ENCODE measurements at regions not wholly inside any gene's neighbourhood (a gene's known extent, or its start where the extent isn't known, plus 50 kb on each side); places are given as distances from the start of the nearest gene placed in this dataset.

DNA sequence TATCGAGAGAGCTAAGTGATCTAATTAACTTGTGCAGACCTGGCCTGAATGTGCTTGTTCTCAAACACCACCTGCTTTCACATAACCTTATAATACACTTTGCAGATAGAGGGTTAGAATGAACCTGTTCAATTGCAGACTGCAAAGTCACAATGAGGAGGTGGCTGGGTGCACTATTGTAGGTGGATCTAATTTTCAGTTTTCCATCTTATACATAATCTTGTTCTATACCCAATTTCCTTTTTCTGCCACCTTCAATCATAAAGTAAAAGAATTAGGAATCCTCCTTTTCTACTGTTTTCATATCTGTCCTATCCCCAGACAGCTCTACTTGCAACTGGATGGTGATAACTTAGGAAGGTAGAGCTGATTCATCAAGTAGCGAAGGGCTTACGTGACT lies 68.8 kb upstream of the APC start:
- ChIA-PET POLR2A (no interaction called here), CTCF (interaction anchor here (1.2 kb wide), 1 partner anchor 26 kb away, joined by 3 read pairs; no protein-coding TSS in a partner anchor)
- WGBS (ENCODE audit: insufficient coverage): no CpG with 5 or more reads among the region's 3 CpGs
- DNase-seq: no peak
- Histone ChIP-seq H3K9me3 (ENCODE audit: control extremely low read depth in 1 of 5, control insufficient read depth in 4 of 5, insufficient read depth in 2 of 5, low read depth in 1 of 5, low read length in 4 of 5) (no peaks in the 10 kb centered on the region), H3K36me3 (ENCODE audit: control insufficient read depth in 4 of 4, insufficient read depth in 4 of 4, low read length in 3 of 4) (no peaks in the 10 kb centered on the region), H3K27ac (ENCODE audit: insufficient read depth in 1 of 2, low read depth in 1 of 2, low read length in 2 of 2, poor library complexity in 1 of 2, severe bottlenecking in 2 of 2) (no peak overlapping the region), H3K4me1 (ENCODE audit: control extremely low read depth in 1 of 4, control insufficient read depth in 4 of 4, insufficient read depth in 4 of 4, low read length in 3 of 4) (no peaks in the 10 kb centered on the region), H3K27me3 (replicated peaks in 2 of 5; ENCODE audit: control insufficient read depth in 4 of 5, insufficient read depth in 5 of 5, low read length in 4 of 5) (peaks cover 0 to 2% (median 0%) of the 10 kb centered on the region in 5 experiments), H3K4me3 (ENCODE audit: control insufficient read depth in 1 of 7, extremely low read depth in 1 of 7, insufficient read depth in 4 of 7, low read depth in 2 of 7, low read length in 6 of 7) (no peak overlapping the region)

DNA sequence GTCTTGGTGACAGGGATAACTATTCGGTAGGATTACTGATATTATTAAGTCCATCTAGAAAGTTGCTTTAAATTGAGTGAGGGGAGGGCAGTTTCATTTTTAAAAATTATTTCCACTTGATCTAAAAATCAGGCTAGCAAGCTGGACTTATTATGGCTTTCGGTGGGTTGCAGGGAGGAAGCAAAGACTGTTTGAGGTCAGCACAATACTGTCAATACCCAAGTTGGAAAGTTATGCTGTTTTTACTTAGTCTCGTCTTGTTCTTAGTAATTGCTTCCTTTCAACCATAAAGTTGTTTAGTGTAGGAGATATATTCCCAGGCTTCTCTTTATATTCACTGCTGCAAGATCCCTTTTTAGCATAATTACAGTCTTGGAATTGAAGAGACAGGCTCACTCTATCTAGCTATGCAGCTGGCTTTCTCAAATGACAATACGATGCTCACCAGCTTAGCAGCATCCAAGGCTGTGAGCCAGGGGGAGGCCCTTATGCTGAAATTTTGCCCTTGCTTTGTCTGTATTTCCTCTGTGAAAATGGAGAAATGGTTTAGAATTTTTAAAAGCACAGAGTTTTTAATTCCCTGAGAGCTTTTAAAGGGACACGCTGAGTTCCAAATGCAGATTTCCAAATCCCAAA lies 68.2 kb upstream of the APC start:
- POLR2A ChIA-PET: no interaction called here
- 100% methylated on average over 1 of the region's 5 CpGs for WGBS (ENCODE audit: insufficient coverage)
- Histone ChIP-seq H3K4me1 (ENCODE audit: control extremely low read depth in 1 of 4, control insufficient read depth in 4 of 4, insufficient read depth in 4 of 4, low read length in 3 of 4) (no peaks in the 10 kb centered on the region), H3K9me3 (ENCODE audit: control extremely low read depth in 1 of 5, control insufficient read depth in 4 of 5, insufficient read depth in 2 of 5, low read depth in 1 of 5, low read length in 4 of 5) (no peaks in the 10 kb centered on the region), H3K27me3 (replicated peaks in 2 of 5; ENCODE audit: control insufficient read depth in 4 of 5, insufficient read depth in 5 of 5, low read length in 4 of 5) (peaks cover 0 to 2% (median 0%) of the 10 kb centered on the region in 5 experiments), H3K27ac (ENCODE audit: insufficient read depth in 1 of 2, low read depth in 1 of 2, low read length in 2 of 2, poor library complexity in 1 of 2, severe bottlenecking in 2 of 2) (no peak overlapping the region), H3K4me3 (ENCODE audit: control insufficient read depth in 1 of 7, extremely low read depth in 1 of 7, insufficient read depth in 4 of 7, low read depth in 2 of 7, low read length in 6 of 7) (no peak overlapping the region), H3K36me3 (ENCODE audit: control insufficient read depth in 4 of 4, insufficient read depth in 4 of 4, low read length in 3 of 4) (no peaks in the 10 kb centered on the region)
- no peak for DNase-seq
- CTCF ChIA-PET: interaction anchor here (1.2 kb wide), 1 partner anchor 26 kb away, joined by 3 read pairs; no protein-coding TSS in a partner anchor

DNA sequence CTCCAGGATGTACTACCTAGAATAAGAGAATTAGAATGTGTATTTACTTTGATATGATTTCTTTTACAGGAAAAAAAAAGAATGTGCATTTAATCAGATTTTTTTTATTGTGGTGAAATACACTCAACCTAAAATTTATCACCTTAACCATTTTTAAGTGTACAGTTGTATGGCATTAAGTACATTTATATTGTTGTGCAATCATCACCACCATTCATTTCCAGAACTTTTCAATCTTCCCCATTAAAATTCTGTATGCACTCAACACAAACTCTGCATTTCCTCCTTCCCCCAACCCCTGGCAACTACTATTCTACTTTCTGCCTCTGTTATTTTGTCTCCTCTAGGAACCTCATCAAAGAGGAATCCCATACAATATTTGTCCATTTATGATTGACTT lies 66.0 kb upstream of the APC start:
- peaks cover 0 to 2% (median 0%) of the 10 kb centered on the region in 5 experiments for H3K27me3 ChIP-seq (replicated peaks in 2 of 5; ENCODE audit: control insufficient read depth in 4 of 5, insufficient read depth in 5 of 5, low read length in 4 of 5)
- no peak for DNase-seq
- no peak overlapping the region for H3K4me3 ChIP-seq (ENCODE audit: control insufficient read depth in 1 of 7, extremely low read depth in 1 of 7, insufficient read depth in 4 of 7, low read depth in 2 of 7, low read length in 6 of 7)
- H3K36me3 ChIP-seq (ENCODE audit: control insufficient read depth in 4 of 4, insufficient read depth in 4 of 4, low read length in 3 of 4): no peaks in the 10 kb centered on the region
- CTCF ChIA-PET: no interaction called here
- H3K9me3 ChIP-seq (ENCODE audit: control extremely low read depth in 1 of 5, control insufficient read depth in 4 of 5, insufficient read depth in 2 of 5, low read depth in 1 of 5, low read length in 4 of 5): no peaks in the 10 kb centered on the region
- no peaks in the 10 kb centered on the region for H3K4me1 ChIP-seq (ENCODE audit: control extremely low read depth in 1 of 4, control insufficient read depth in 4 of 4, insufficient read depth in 4 of 4, low read length in 3 of 4)
- POLR2A ChIA-PET: no interaction called here
- no peak overlapping the region for H3K27ac ChIP-seq (ENCODE audit: insufficient read depth in 1 of 2, low read depth in 1 of 2, low read length in 2 of 2, poor library complexity in 1 of 2, severe bottlenecking in 2 of 2)

DNA sequence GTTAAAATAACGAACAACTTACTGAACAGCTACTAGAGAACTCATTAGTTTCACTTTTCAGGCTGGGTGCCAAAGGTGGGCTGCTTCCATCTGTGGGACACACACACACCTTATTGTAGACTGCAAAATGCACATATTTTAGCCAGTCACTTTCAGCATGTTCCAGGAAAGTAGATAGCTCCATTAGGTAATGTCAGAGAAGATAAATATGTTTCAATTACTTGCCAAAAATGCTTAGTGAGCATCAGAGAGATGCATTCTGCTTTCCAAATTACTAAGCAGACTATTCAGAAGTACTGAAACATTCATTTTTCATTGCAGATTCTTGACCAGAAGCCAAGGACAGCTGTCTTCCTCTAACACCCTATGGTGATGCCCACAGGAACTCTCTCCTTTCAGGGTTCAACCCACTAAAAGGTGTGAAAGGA lies 56.2 kb upstream of the APC start:
- DNase-seq: no peak
- Histone ChIP-seq H3K4me3 (ENCODE audit: control insufficient read depth in 1 of 7, extremely low read depth in 1 of 7, insufficient read depth in 4 of 7, low read depth in 2 of 7, low read length in 6 of 7) (no peak overlapping the region), H3K36me3 (ENCODE audit: control insufficient read depth in 4 of 4, insufficient read depth in 4 of 4, low read length in 3 of 4) (no peaks in the 10 kb centered on the region), H3K27ac (ENCODE audit: insufficient read depth in 1 of 2, low read depth in 1 of 2, low read length in 2 of 2, poor library complexity in 1 of 2, severe bottlenecking in 2 of 2) (no peak overlapping the region), H3K9me3 (ENCODE audit: control extremely low read depth in 1 of 5, control insufficient read depth in 4 of 5, insufficient read depth in 2 of 5, low read depth in 1 of 5, low read length in 4 of 5) (no peaks in the 10 kb centered on the region), H3K27me3 (replicated peaks in 2 of 5; ENCODE audit: control insufficient read depth in 4 of 5, insufficient read depth in 5 of 5, low read length in 4 of 5) (peaks cover 0 to 9% (median 0%) of the 10 kb centered on the region in 5 experiments), H3K4me1 (ENCODE audit: control extremely low read depth in 1 of 4, control insufficient read depth in 4 of 4, insufficient read depth in 4 of 4, low read length in 3 of 4) (no peaks in the 10 kb centered on the region)
- ChIA-PET CTCF (no interaction called here), POLR2A (no interaction called here)
- no CpG with 5 or more reads among the region's 1 CpG for WGBS (ENCODE audit: insufficient coverage)

DNA sequence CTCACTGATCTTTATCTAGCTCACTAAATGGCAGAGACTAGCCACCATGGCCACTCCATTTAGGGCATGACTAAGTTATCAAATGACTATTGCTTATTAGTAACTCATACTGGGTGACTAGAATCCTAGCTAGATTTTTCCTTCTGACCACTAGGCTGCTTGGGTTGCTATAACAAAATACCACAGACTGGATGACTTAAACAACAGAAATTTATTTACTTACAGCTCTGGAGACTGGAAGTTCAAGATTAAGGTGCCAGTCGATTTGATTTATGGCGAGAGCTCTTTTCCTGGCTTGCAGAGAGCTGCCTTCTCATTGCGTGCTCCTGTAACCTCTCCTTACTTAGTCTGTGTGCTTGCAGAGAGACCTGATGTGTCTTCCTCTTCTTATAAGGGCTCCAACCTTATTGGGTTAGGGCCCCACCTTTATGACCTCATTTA lies 55.0 kb upstream of the APC start:
- Histone ChIP-seq H3K4me3 (ENCODE audit: control insufficient read depth in 1 of 7, extremely low read depth in 1 of 7, insufficient read depth in 4 of 7, low read depth in 2 of 7, low read length in 6 of 7) (no peak overlapping the region), H3K36me3 (ENCODE audit: control insufficient read depth in 4 of 4, insufficient read depth in 4 of 4, low read length in 3 of 4) (no peaks in the 10 kb centered on the region), H3K27me3 (replicated peaks in 2 of 5; ENCODE audit: control insufficient read depth in 4 of 5, insufficient read depth in 5 of 5, low read length in 4 of 5) (peaks cover 0 to 9% (median 0%) of the 10 kb centered on the region in 5 experiments), H3K4me1 (ENCODE audit: control extremely low read depth in 1 of 4, control insufficient read depth in 4 of 4, insufficient read depth in 4 of 4, low read length in 3 of 4) (no peaks in the 10 kb centered on the region), H3K9me3 (ENCODE audit: control extremely low read depth in 1 of 5, control insufficient read depth in 4 of 5, insufficient read depth in 2 of 5, low read depth in 1 of 5, low read length in 4 of 5) (no peaks in the 10 kb centered on the region), H3K27ac (ENCODE audit: insufficient read depth in 1 of 2, low read depth in 1 of 2, low read length in 2 of 2, poor library complexity in 1 of 2, severe bottlenecking in 2 of 2) (no peak overlapping the region)
- ChIA-PET POLR2A (no interaction called here), CTCF (no interaction called here)
- 89% methylated on average over 3 of the region's 3 CpGs for WGBS (ENCODE audit: insufficient coverage)
- no peak for DNase-seq

DNA sequence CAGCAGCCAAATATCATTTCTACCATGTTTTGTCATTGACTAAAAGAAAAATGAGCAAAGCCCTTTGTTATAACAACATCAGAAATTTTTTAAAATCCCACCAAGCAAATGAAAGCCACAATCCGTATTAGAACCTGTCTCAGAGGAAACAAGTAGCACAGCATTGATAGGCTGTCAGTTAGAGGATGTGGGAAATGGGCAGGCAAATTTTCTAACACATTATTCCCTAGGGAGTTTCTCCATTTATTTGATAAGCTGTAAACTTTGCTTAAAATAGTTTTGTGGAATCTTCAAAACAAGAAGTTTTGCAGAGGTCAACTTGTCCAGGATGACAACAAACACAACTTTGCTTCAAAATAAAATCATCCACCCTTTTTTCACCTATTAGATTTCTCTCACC lies 53.6 kb upstream of the APC start:
- Histone ChIP-seq H3K4me3 (ENCODE audit: control insufficient read depth in 1 of 7, extremely low read depth in 1 of 7, insufficient read depth in 4 of 7, low read depth in 2 of 7, low read length in 6 of 7) (no peak overlapping the region), H3K4me1 (ENCODE audit: control extremely low read depth in 1 of 4, control insufficient read depth in 4 of 4, insufficient read depth in 4 of 4, low read length in 3 of 4) (no peaks in the 10 kb centered on the region), H3K27me3 (replicated peaks in 2 of 5; ENCODE audit: control insufficient read depth in 4 of 5, insufficient read depth in 5 of 5, low read length in 4 of 5) (peaks cover 0 to 9% (median 0%) of the 10 kb centered on the region in 5 experiments), H3K9me3 (ENCODE audit: control extremely low read depth in 1 of 5, control insufficient read depth in 4 of 5, insufficient read depth in 2 of 5, low read depth in 1 of 5, low read length in 4 of 5) (no peaks in the 10 kb centered on the region), H3K27ac (ENCODE audit: insufficient read depth in 1 of 2, low read depth in 1 of 2, low read length in 2 of 2, poor library complexity in 1 of 2, severe bottlenecking in 2 of 2) (no peak overlapping the region), H3K36me3 (ENCODE audit: control insufficient read depth in 4 of 4, insufficient read depth in 4 of 4, low read length in 3 of 4) (no peaks in the 10 kb centered on the region)
- ChIA-PET POLR2A (no interaction called here), CTCF (no interaction called here)
- WGBS (ENCODE audit: insufficient coverage): no CpG with 5 or more reads among the region's 1 CpG
- no peak for DNase-seq

DNA sequence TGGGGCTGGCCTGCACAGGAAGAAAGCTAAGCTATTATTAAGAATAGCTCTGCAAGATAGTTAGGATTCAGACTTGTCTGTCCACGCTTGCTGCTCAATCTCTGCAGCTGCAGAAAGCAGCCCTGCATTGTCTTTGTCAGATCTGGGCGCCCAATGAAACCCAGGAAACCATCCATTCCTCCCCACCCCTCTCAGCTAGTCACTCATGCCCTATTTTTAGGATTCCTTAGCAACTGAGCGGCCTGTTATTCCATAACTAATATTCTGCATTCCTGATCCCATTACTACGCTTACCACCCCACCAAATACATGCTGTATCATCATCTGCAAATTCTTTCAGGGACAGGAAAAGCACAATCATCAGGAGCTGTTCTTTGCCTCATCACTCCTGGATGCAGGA lies 52.9 kb upstream of the APC start:
- H3K4me3 ChIP-seq (ENCODE audit: control insufficient read depth in 1 of 7, extremely low read depth in 1 of 7, insufficient read depth in 4 of 7, low read depth in 2 of 7, low read length in 6 of 7): no peak overlapping the region
- no peaks in the 10 kb centered on the region for H3K9me3 ChIP-seq (ENCODE audit: control extremely low read depth in 1 of 5, control insufficient read depth in 4 of 5, insufficient read depth in 2 of 5, low read depth in 1 of 5, low read length in 4 of 5)
- H3K27me3 ChIP-seq (replicated peaks in 2 of 5; ENCODE audit: control insufficient read depth in 4 of 5, insufficient read depth in 5 of 5, low read length in 4 of 5): peaks cover 0 to 9% (median 0%) of the 10 kb centered on the region in 5 experiments
- no peaks in the 10 kb centered on the region for H3K36me3 ChIP-seq (ENCODE audit: control insufficient read depth in 4 of 4, insufficient read depth in 4 of 4, low read length in 3 of 4)
- no peak overlapping the region for H3K27ac ChIP-seq (ENCODE audit: insufficient read depth in 1 of 2, low read depth in 1 of 2, low read length in 2 of 2, poor library complexity in 1 of 2, severe bottlenecking in 2 of 2)
- ChIA-PET CTCF (interaction anchor here (0.8 kb wide), 1 partner anchor 94 kb away, joined by 3 read pairs; no protein-coding TSS in a partner anchor), POLR2A (no interaction called here)
- no peaks in the 10 kb centered on the region for H3K4me1 ChIP-seq (ENCODE audit: control extremely low read depth in 1 of 4, control insufficient read depth in 4 of 4, insufficient read depth in 4 of 4, low read length in 3 of 4)
- 95% methylated on average over 4 of the region's 4 CpGs for WGBS (ENCODE audit: insufficient coverage)
- DNase-seq: no peak

Data from common myeloid progenitor, CD34-positive (primary cell).